ENCODE measurements at regions not wholly inside any gene's neighbourhood (a gene's known extent, or its start where the extent isn't known, plus 50 kb on each side); places are given as distances from the start of the nearest gene placed in this dataset.

DNA sequence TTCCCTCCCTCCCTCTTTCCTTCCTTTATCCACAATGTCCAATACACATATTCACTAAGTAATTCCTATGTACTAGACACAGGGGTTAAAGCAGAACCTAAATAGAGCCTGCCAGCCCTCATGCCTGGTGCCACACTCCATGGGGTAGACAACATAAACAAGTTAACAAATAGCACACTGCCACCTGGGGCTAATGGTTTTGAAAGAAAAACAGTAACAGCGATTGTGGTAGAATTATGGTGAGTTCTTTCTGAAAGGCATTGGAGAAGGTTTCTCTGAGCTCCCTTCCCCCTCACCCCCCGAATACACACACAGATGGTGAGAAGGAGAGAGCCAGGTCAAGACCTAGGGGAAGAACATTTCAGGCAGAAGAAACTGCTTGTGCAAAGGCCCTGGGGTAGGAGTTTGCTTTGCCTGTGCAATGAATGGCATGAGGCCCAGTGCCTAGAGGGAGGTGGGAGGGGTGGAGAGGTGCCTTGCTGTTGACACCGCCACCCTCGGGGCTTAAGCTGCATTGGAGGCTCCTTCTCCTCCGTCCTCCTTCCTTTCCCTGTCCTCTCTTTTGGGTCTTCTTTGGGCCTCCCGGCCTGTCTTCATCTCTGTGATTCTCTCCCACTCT lies 502.4 kb upstream of the SULF2 start:
- FAIRE-seq: no peak
- DNase-seq (ENCODE audit: insufficient read length, low spot score): no peak
- TF ChIP-seq, protein P1, sequence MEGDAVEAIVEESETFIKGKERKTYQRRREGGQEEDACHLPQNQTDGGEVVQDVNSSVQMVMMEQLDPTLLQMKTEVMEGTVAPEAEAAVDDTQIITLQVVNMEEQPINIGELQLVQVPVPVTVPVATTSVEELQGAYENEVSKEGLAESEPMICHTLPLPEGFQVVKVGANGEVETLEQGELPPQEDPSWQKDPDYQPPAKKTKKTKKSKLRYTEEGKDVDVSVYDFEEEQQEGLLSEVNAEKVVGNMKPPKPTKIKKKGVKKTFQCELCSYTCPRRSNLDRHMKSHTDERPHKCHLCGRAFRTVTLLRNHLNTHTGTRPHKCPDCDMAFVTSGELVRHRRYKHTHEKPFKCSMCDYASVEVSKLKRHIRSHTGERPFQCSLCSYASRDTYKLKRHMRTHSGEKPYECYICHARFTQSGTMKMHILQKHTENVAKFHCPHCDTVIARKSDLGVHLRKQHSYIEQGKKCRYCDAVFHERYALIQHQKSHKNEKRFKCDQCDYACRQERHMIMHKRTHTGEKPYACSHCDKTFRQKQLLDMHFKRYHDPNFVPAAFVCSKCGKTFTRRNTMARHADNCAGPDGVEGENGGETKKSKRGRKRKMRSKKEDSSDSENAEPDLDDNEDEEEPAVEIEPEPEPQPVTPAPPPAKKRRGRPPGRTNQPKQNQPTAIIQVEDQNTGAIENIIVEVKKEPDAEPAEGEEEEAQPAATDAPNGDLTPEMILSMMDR (IDR thresholded peaks at IDR 0.05; ENCODE audit: insufficient read depth, missing control alignments): no peak

DNA sequence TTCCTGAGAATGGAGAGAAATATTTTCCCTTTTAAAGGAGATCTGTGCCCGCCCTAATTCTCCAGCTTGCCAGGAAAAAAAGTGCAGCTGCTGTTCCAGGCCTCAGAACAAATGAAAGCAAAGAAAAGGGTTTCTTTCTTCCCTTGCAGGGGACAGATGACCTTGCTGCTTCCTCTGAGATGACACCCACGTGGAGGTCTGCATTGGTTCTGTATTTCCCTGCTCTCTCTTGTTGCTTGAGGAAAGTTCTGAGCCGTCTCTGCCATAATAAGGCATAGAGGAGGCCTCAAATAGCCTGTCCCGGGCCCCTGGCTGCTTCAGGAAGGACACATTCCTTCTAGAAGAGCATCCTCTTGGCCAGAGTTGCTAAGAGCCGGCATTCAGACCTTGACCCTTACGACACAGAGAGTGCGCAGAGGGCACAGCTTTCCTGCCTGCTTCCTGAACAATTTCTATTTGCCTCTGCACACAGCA lies 501.8 kb upstream of the SULF2 start:
- FAIRE-seq (no peak), DNase-seq (ENCODE audit: insufficient read length, low spot score) (no peak)
- TF ChIP-seq, protein P1 (IDR thresholded peaks at IDR 0.05; ENCODE audit: insufficient read depth, missing control alignments): no peak

DNA sequence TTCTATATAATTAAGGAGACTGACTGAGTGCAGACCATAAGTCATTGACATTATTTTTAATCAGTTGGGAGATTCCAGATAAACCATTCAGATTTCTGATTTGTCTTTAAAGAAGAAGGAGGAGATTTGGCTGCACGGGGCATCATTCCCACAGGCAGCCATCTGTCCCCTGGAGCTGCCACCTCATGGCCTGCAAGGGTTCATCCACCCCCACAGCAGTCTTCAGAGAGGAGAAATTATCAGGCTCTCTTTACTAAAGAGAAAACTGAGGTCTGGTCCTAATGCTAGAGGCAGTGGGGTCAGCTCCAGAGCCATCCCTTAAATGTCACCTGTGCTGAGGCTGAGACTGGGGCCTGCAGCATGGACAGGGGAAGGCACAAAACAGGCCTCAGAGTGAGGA lies 501.3 kb upstream of the SULF2 start:
- FAIRE-seq: no peak
- TF ChIP-seq, protein P1 (IDR thresholded peaks at IDR 0.05; ENCODE audit: insufficient read depth, missing control alignments): no peak
- no peak for DNase-seq (ENCODE audit: insufficient read length, low spot score)

DNA sequence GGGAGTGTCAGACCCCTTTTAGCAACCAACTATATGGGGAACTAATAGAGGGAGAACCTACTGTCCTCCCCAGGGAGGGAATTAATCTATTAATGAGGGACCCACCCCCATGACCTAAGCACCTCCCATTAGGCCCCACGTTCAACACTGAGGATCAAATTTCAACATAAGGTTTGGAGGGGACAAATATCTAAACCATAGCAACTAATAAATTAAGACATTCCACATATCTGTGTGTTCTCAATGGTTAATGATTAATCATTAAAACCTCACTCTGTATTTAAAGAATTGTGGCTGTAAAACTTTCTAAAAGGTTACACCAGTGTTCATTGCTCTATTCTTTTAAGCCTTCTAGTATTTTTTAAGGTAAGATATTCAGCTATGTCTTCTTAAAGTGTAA lies 500.4 kb upstream of the SULF2 start:
- FAIRE-seq (no peak), DNase-seq (ENCODE audit: insufficient read length, low spot score) (no peak)
- TF ChIP-seq, protein P1 (IDR thresholded peaks at IDR 0.05; ENCODE audit: insufficient read depth, missing control alignments): no peak

DNA sequence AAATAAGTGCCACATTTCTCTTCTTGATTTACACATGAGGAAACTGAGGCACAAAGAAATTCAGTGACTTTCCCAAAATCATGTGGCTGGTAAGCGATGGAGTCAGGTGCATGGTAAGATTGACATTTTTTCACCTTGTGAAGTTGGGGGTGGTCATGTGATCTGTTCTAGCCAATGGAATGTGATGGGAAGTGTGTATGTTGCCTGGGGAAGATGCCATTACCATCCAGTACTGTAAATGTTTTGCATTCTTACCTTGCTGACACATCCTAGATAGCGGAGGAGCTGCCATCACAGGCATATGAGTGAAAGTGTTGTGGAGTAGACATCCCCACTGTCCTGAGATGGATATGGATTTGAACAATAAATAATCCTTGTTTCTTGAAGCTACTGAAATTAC lies 499.6 kb upstream of the SULF2 start:
- TF ChIP-seq, protein P1 (IDR thresholded peaks at IDR 0.05; ENCODE audit: insufficient read depth, missing control alignments): no peak
- FAIRE-seq: no peak
- DNase-seq (ENCODE audit: insufficient read length, low spot score): no peak

DNA sequence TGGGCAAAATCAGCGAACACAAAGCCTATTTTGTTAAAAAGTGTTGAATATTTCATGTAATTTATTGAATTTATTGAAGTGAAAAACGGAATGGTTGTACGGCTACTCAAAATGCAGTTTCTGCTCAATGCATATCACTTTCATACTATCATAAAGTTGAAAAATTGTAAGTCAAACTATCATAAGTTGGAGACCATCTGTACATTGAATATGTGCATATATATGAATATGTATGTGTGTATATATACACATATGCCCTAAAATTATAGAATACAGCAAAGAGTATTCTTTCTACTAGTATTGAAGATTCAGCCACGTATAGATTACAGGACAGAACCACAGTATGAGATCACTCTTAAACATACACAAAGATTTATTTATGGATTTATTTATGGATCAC lies 499.0 kb upstream of the SULF2 start:
- TF ChIP-seq, protein P1 (IDR thresholded peaks at IDR 0.05; ENCODE audit: insufficient read depth, missing control alignments): no peak
- DNase-seq (ENCODE audit: insufficient read length, low spot score) (no peak), FAIRE-seq (no peak)

DNA sequence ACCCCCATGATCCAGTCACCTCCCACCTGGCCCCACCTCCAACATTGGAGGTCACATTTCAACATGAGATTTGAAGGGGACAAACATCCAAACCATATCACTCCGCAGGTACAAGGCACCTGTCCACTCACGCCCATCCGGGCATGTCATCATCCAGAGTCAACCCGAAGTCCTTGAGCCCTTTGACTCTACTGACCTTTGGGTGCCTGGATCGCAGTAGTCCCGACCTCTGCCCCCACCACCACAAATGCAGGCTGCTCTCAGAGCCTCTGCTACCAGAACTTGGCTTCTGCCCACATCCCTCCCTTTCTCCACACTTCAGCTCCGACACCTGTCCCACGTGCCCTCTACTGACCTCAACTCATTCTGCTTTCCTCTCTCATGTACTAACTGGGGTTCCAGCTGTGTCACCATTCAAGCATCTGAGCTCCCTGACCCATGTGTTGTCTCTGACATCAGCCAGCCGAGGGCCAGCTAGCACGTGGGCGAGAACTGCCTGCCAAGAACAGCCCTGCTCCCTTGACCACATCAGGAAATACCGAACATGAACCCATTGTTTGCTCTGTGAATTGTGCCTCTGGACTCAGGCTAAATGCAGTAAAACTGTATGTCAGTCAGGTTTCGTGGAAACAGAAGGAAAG lies 498.3 kb upstream of the SULF2 start:
- DNase-seq (ENCODE audit: insufficient read length, low spot score): no peak
- TF ChIP-seq, protein P1 (IDR thresholded peaks at IDR 0.05; ENCODE audit: insufficient read depth, missing control alignments): no peak
- FAIRE-seq: no peak
